Esophagus muscularis mucosa (tissue), 4 donors: ENCODE measurements at regions not wholly inside any gene's neighbourhood (a gene's known extent, or its start where the extent isn't known, plus 50 kb on each side); places are given as distances from the start of the nearest gene placed in this dataset.

Source experiments
- EP300 ChIP-seq: sonication (generic); formaldehyde crosslinking; IDR thresholded peaks from one replicate; pipeline ENCODE4 v1.6.1; 2017; ENCODE audit warnings: antibody characterized with exemption
- POLR2A ChIP-seq: fragments of 450-650 bp; IDR thresholded peaks from one replicate; pipeline ENCODE4 v1.6.1; 2017; ENCODE audit warnings: antibody characterized with exemption, moderate library complexity, mild to moderate bottlenecking, low read depth
- POLR2AphosphoS5 ChIP-seq, 2 donors: sonication (generic); formaldehyde crosslinking; IDR thresholded peaks; one replicate each; pipeline ENCODE4 v1.6.1; 2017; ENCODE audit warnings: antibody characterized with exemption in 2 of 2
- TF ChIP-seq, protein P1 (sequence below), 3 experiments: fragments of 200-600 bp in 2 of 3; fragments of 450-650 bp in 1 of 3; sonication (generic) in 2 of 3; IDR thresholded peaks; one replicate each; pipeline ENCODE4 v1.5.1; 2017 to 2019; ENCODE audit warnings: antibody characterized with exemption in 3 of 3, mild to moderate bottlenecking in 2 of 3, moderate library complexity in 1 of 3

- no peak for TF ChIP-seq POLR2AphosphoS5 (IDR thresholded peaks at IDR 0.05)
- TF ChIP-seq, protein P1, sequence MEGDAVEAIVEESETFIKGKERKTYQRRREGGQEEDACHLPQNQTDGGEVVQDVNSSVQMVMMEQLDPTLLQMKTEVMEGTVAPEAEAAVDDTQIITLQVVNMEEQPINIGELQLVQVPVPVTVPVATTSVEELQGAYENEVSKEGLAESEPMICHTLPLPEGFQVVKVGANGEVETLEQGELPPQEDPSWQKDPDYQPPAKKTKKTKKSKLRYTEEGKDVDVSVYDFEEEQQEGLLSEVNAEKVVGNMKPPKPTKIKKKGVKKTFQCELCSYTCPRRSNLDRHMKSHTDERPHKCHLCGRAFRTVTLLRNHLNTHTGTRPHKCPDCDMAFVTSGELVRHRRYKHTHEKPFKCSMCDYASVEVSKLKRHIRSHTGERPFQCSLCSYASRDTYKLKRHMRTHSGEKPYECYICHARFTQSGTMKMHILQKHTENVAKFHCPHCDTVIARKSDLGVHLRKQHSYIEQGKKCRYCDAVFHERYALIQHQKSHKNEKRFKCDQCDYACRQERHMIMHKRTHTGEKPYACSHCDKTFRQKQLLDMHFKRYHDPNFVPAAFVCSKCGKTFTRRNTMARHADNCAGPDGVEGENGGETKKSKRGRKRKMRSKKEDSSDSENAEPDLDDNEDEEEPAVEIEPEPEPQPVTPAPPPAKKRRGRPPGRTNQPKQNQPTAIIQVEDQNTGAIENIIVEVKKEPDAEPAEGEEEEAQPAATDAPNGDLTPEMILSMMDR (IDR thresholded peaks at IDR 0.05) = no peak
- TF ChIP-seq POLR2A = no peak
- TF ChIP-seq EP300 = no peak
These were observed 227.7 kb downstream of the MYLK4 start for GRCh38 chr6:2523061-2523460.
